ENCODE measurements at regions not wholly inside any gene's neighbourhood (a gene's known extent, or its start where the extent isn't known, plus 50 kb on each side); places are given as distances from the start of the nearest gene placed in this dataset.
"Not testable (repeated sequence)": the region's sequence is repeated elsewhere in the genome, so short reads cannot be mapped to it uniquely, and the experiment has no call there.

DNA sequence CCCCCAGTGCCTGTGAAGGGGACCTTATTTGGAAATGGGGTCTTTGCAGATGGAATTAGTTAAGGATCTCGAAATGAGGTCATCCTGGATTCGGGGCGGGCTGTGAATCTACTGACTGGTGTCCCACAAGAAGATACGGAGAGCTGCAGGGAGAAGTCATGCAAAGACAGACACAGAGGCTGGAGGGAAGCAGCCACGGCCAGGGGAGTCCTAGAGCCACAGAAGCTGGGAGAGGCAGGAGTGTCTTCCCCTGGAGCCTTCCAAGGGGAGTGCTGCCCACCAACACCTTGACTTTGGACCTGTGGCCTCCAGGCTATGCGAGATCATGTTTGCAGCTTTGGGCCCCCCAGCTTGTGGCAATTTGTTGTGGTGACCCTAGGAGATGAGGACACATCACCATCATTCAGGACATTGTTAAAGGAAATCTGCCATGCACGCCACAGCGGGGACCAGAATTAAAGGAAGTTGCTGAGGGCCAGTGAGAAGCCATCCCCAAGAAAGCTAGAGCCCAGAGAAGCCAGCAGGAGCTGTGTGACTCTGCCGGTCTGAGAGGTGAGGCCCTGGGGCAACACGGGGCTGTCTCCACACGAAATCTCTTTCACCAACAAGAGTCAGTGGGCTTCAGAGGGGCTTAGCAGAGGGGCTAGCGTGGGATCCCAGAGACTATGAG is 434.7 kb downstream of the BRD1 start:
- DNase-seq (ENCODE audit: low spot score) = no peak

DNA sequence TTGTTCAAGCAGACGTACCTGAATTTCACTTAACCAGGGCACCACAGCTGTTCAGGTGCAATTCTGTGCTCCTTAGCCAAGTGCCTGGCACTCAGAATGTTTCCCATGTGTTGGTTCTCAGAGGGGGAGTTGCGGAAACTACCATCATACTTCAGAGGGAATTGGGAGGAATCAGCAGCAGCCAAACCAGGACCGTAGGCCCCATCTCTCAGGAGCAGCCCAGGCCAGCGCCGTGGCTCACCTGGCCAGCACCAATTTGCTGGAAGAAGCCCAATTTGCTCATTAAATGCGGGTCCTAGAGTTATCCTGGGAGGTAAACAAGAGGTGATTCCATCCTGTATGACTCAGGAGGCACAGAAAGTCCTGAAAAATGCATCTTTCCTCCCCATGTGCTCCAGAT is 435.4 kb downstream of the BRD1 start:
- no peak for DNase-seq (ENCODE audit: low spot score)

DNA sequence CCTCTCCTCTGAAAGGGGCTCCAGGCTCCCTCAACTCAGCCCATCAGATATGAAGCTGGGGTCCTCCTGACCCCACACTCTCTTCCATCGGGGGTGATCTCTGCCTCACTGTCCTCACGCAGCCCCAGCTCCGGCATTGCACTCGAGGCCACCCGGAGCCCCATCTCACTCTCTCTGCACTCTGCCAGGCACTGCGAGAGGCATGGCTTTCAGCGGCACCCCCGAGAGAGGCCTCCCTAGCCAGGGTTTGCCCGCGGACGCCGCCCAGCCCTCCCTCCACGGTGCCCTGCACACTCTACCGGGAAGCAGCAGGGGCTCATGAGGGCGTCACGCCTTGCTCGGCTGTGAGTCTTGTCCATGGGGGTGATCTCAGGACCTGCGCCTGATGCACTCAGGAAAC is 436.2 kb downstream of the BRD1 start:
- no peak for DNase-seq (ENCODE audit: low spot score)

DNA sequence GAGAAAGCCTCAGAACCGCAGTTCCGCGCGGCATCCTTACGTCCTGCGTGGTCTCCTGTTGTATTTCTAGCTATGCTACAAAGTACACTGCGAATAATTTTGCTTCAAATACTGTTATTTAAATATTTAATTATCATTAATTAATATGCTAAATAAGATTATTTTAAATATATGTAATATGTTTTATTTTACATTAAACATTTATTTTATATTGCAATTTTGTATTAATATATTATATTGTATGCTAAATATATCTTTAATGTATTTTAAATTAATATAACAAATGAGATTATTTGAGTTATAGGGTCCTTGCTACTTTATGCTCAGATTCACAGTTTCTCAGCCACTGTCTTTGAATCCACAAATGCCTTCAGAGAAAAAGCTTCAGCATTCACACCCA is 436.7 kb downstream of the BRD1 start:
- DNase-seq (ENCODE audit: low spot score) = no peak

DNA sequence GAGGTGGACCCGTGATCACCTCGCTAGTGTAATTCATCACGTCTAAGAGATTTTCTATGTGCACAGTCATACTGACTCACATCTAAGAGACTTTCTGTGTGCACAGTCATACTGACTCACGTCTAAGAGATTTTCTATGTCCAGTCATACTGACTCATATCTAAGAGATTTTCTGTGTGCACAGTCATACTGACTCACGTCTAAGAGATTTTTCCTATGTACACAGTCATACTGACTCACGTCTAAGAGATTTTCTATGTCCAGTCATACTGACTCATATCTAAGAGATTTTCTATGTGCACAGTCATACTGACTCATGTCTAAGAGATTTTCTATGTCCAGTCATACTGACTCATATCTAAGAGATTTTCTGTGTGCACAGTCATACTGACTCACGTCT is 443.8 kb downstream of the BRD1 start:
- DNase-seq (ENCODE audit: low spot score) = not testable (repeated sequence)

DNA sequence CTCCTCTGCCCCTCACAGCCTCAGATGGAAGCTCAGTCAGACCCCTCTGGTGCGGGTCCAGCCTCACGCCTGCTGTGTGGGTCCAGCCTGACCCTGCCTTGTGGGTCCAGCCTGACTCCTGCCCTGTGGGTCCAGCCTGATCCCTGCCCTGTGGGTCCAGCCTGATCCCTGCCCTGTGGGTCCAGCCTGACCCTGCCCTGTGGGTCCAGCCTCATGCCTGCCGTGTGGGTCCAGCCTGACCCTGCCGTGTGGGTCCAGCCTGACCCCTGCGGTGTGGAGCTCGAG is 445.3 kb downstream of the BRD1 start:
- DNase-seq (ENCODE audit: low spot score) = no peak

DNA sequence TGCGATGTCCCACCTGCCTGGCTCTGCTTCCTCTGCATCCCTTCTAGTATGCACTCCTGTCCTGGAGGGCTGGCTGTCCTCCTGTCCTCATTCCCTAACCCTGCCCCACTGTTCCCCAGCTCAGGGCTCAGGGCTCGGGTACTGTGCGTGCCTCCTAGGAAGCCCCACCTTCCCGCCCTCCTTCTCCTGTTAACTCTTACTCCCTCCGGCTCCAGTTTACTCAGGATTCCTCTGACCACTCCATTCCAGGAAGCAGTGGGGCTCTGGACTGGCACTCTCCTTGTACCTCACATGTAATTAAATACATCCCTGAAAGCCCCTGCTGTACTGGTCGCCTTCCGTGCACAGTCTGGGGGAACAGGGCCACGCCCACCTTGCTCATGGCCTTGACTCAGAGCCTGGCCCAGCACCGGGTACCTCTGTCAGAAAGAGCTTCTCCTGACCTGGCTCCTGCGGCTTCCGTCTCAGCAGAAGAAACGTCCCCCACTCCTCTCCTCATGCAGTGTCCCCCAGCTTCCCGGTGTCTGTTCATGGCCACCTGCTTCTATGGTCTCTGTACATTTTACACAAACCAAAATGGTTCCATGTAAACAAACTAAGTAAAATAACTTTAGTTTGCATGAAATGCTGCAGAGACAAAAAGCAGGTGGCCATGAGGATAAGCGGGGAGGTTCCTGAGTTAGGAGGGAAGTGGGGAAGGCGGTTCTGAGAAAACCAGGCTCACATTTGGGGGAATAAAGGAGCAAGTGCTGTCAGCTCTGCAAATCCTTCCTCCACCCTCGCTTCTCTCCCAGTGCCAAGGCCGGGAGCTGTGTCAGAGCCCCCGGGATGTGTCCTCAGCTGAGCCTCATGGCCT is 445.9 kb downstream of the BRD1 start:
- no peak for DNase-seq (ENCODE audit: low spot score)

DNA sequence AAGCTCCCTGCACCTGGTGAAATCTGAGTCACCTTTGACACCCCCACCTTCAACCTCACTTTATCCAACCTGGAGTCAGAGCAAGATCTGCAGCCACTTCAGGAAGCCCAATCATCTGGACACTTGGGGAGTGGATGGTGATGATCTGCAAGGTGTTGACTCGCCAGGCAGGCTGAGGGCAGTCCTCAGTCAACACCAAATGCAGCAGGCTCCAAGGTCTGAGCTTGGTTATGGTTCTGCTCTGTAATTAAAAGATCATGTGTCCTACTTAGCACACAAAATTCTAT is 446.9 kb downstream of the BRD1 start:
- DNase-seq (ENCODE audit: low spot score) = no peak

DNA sequence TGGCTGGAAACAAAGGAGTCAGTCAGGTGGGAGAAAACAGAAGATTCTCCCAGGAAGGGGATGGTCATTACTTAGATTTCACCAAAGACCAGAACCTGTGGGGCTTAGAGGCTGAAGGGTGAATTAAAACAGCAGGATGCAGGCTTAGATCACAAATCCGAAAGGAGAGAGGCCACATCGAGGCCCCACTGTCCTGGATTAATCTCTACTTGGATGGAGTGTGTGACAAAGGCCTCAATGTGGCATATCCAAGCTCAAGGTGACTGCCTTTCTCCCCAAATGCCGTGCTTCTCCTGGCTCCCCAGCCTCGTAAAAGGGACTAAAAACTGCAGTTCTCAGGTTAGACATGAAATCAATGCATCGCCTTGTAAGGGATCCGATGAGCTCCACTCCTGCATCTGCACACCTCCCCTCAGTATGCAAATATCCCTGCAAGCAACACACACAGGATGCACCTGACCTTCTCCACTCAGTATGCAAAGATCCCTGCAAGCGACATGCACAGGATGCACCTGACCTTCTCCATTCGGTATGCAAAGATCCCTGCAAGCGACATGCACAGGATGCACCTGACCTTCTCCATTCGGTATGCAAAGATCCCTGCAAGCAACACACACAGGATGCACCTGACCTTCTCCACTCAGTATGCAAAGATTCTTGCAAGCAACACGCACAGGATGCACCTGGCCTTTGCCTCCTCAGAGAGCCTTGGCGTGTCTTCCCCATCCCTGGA is 447.4 kb downstream of the BRD1 start:
- no peak for DNase-seq (ENCODE audit: low spot score)

DNA sequence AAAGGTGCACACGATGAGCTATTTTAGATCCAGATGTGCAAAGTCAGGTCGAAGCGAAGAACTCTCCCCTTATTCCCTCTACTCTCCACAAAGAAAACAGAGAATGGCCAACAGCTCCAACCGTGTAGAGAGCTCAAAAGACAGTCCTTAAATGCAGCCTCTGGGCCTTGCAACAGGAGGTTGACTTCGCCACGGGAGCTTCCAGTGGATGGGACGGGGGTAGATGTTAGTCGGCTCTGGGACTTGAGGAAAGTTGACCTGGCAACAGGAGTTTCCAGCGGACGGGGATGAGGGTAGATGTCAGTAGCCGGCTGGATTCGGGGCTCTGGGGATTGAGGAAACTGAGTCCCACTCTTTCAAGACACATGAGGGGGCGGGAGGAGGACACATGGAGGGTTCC is 450.4 kb downstream of the BRD1 start:
- DNase-seq (ENCODE audit: low spot score) = no peak

DNA sequence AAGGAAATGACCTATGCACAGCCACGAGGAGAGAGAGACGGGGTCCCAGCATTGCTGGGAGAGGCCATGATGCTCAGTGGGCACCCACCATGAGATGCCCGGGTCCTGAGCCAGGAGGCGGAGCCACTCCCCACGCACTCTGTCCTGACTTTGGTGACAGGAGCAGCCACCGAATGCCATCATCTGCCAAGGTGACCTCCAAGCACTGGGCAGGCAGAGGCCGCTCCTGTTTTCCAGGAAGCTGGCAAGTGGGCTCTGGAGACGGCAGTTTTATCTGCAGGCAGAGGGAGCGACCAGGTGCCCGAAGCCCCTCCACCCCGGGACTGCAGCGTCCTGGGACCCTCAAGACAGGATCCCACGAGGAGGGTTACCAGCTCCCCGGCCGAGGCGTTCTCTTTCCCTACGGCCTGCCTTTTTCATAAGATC is 453.9 kb downstream of the BRD1 start:
- no peak for DNase-seq (ENCODE audit: low spot score)

DNA sequence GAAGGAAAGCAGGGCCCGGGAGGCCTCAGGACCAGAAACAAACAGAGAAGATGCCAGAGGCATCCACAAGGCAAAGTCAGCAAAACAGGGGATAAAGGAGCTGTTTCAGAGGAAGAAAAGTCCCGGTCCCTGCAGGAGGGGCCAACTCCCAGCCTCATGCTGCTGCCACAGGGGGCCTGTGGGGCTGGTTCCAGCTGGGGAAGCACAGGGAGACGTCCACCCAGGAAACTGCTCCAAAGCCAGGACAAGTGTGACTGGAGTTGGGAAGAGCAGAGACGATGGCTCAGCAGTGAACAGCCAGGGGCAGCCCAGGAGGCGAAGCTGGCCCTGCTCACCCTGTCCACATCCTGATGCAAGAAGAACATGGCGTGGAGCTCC is 454.4 kb downstream of the BRD1 start:
- DNase-seq (ENCODE audit: low spot score) = no peak

DNA sequence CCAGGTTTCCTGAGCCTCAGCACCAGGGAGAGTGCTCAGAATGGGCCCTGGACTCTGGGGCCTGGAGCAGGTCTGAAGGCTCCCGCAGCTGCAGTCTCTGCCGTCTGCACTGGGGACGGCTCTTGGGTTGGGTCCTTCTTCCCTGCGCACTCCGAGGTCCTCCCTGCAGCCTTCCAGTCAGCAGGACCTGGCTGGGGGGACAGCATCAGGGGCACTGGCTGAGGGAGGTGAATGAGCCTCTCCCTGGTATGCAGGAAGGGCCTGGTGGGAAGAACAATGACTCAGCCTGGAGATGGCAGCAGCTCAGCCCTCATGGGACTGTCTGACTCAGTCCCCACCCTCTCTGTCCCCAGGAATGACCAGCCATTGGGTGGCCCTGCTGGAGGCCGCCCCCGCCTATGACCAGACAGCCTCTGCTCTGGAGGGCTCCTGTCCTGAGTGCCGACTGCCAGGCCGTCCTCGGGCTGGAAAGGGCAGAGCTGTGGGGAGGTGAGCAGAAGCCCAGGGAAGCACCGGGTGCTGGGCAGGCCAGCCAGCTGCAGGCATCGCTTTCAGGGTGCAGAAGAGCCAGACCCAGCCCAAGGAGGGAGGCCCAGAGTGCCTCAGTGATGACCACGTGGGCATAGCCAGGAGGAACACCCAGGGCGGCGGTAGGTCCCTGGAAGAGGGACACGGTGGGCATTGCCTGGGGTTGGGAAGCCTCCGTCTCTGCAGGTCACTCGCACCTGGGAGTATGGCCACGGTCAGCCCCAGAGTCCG is 455.0 kb downstream of the BRD1 start:
- no peak for DNase-seq (ENCODE audit: low spot score)

DNA sequence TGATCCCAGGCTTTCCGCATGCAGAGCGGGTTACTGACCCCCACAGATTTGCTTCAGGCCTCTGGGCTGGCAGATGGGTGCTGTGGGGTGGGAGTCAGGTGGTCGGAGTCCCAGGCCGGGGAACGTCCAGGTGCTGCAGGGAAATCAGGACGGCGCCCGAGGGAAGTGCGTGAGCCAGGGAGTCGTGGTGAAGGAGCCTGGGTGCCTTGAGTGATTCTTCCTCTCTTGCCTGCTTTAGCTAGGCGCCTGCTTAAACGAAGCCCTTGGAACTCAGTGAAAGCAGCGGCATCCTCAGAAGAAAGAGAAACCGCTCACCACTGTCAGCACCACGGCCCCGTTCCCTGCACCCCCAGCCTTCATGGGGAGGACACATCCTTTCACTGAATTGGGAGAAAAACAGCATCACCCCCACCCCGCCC is 455.6 kb downstream of the BRD1 start:
- DNase-seq (ENCODE audit: low spot score) = no peak

DNA sequence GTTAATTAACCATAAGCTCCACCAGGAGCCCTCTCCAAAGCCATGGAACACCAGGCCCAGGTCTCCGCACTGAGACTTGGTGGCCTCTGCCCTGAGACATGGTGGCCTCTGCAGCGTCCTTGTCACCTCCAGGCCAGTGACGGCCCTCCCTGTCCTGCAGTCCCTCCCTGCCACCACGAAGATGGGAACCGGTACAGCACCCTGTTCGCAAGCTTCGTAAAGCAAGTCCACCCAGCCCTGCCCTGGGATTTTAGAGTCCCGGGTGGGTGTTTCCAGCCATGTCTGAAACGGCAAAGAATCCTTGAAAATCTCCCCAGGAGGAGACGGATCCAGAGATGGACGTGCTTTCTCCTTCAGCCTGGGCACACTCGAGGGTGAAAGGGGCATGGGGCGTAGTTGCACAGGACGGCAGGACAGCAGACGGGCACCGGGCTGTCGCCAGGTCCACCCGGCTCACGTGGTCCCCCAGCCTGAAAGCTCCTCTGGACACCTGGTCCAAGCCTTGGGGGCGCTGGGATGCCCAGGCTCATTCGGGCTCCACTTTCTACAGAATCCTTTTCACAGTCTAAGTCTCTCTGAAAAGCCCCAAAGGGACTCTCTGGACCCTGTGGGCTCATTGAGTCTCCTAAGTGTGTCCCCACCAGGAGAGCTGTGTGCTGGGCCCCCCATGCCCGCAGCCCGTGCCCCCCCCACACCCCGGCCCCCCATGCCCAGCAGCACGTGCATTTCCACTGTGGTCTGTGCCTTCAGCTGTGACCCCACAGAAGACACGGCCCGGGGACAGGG is 456.2 kb downstream of the BRD1 start:
- DNase-seq (ENCODE audit: low spot score) = no peak

DNA sequence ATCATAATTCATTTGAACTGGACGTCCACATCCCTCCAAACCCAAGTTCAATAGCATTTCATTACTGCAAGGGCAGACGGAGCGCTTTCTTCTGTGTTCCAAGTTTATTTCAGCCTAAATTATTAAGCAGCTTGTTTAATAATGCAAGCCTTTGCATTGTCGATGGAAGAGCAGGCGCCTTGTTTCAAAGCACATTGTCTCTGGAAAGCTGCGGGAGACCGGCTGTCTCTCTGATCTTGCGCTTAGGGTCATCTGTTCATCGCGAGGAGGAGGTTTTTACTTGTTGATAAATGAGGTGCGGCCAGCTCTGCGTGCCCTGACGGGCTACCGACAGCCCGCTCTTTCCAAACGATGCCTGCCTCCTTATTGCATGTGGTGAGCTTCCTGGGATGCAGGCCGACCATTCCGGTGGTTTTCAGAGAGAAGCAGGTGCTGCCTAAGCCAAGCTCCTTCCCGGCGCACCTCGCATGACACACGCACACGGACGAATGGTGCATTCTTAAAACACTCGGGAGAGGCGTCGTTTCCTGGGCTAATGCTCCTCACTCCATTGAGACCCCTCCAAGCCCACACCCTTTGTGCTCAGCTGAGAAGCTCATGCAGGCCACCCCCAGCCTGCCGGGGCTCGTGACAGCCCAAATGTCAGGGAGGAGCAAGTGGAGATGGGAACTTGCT is 456.9 kb downstream of the BRD1 start:
- DNase-seq (ENCODE audit: low spot score) = no peak

DNA sequence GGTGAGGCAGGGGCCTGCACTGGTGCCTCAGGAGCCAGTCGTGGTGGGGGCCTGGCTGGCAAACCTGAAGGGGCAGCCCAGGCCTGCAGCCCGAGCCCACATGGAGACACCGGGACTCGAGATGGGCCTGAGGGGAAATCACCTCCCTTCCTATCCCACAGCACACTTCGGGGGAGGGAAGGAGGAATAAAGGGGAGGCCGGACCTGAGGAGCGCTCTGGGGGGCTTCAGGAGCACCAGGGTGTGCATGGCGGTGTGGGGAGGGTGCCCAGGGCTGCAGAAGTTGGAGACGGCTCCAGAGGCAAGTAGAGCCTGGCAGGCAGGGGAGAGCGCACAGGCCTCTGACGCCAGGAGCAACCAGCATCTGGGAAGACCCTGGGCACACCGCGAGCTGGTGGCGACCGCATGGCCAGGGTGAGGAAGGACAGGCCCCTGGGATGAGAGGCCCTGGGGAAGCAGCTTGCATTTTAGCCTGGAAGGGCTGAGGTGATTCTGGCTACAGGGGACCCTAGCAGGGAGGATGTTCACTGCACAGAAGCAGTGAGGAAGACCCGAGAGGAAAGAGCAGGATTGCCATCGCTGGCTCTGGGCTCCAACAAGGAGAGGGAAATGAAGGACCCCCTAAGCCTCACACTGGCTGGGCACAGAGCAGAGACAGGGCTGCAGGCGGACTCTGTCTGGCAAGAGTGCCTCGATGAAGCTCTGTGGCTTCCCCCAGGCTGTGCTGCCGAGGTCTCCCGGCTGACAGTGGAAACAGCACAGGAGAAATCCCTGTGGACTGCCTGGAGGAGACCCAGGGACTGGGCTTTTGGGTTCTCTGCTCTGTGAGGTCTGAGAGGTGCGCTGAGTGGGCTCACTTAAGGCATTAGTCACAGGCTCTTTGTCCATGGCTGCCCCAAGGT is 457.7 kb downstream of the BRD1 start:
- no peak for DNase-seq (ENCODE audit: low spot score)

DNA sequence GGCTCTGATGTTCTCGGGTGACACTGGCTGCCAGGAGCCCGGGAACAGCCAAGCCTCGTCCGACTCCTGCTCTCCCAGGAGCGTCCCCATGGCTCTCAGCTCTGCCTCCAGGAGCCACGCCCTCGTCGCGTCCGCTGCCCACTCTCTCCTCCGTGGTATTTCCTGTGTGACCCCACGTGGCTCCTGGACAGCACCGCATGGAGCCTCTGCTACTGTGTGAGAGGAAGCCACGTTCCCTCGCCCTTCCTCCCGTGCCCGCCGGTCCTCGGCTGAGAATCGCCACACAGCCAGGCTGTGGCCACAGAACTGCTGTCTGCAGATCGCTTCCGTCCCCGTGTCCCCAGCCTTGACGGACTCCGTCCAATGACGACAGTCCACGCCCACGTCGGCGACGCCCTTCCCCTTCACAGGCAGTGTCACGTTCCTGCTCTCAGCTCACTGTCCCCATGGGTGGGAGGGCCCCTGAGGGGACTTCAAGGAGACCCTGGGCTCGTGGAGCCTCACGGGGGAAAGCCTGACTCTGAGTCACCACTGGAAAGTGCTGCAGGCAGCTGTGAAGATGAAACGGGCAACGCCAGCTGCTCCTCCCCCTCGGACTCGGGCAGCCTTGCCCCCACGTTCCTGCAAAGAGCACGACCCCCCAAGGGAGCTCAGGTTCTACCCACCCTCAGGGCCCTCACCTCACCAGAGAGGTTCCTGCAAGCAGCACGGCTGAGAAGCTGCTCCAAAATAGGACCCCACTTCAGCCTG is 458.5 kb downstream of the BRD1 start:
- DNase-seq (ENCODE audit: low spot score) = no peak

DNA sequence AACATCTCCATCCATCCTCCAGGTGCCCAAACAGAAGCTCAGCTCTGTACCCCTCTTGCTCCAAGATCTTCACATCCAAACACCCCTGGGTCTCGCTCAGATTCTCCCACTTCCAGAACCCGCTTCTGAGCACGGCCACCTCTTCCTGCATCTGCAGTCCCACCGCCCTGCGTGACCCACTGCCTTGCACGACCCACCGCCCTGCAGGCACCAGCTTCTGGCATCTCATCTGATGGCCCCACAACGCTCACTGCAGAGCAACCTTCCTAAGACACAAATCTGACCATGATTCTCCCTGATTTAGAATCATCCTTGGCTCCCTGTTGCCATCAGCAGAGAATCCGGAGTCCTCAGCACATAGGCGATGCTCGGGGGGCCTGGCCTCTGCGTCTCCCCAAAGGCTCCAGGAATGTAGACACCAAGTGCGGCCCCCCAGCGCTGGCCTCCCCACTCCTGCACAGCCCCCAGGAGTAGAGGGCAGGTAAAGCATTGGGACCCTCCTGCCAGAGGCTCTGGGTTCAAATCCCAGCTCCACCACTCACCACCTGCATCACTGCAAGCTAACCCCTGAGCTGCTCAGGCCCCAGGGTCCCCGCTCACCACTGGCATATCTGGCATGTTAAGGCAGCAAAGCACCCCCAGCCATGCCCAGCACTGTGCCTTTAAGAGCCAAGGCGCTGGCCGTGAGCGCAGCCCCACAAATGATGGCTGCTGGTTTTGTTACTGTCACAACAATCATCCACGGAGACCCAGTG is 459.3 kb downstream of the BRD1 start:
- no peak for DNase-seq (ENCODE audit: low spot score)
